HFFc6 (cell line): ENCODE measurements at regions not wholly inside any gene's neighbourhood (a gene's known extent, or its start where the extent isn't known, plus 50 kb on each side); places are given as distances from the start of the nearest gene placed in this dataset.

Experiments used
- DNase-seq: peaks from one replicate; pipeline ENCODE4 v3.0.0-alpha.2; 2018
- H3K27ac Mint-ChIP-seq: 2 replicates; pipeline ENCODE4 v1.8.0; 2020; ENCODE audit warnings: mild to moderate bottlenecking, mixed read lengths
- H3K27me3 Mint-ChIP-seq: 2 replicates; pipeline ENCODE4 v1.8.0; 2021; ENCODE audit warnings: mild to moderate bottlenecking, moderate library complexity, mixed read lengths; ENCODE audit not compliant: insufficient read depth
- H3K36me3 Mint-ChIP-seq: 2 replicates; pipeline ENCODE4 v1.8.0; 2021; ENCODE audit warnings: low read depth, mixed read lengths
- H3K4me1 Mint-ChIP-seq: 2 replicates; pipeline ENCODE4 v1.8.0; 2020; ENCODE audit warnings: low read depth, mixed read lengths
- H3K4me3 Mint-ChIP-seq: 2 replicates; pipeline ENCODE4 v1.8.0; 2020; ENCODE audit warnings: mild to moderate bottlenecking, moderate library complexity, mixed read lengths
- H3K9me3 Mint-ChIP-seq: 2 replicates; pipeline ENCODE4 v1.8.0; 2020; ENCODE audit warnings: mild to moderate bottlenecking, mixed read lengths
- CTCF ChIP-seq: fragments of 200-600 bp; sonication (generic); IDR thresholded peaks from 2 replicates; pipeline ENCODE4 v1.5.0; 2021; ENCODE audit warnings: antibody characterized with exemption, mild to moderate bottlenecking

GRCh38 chr3:88912294-88912877 is 195.0 kb upstream of the EPHA3 start:
- Mint-ChIP-seq H3K4me3 (no peak overlapping the region), H3K9me3 (peaks cover 6% of the 10 kb centered on the region; the same call in 1 of the 2 replicates), H3K27ac (no peak overlapping the region), H3K27me3 (no peaks in the 10 kb centered on the region), H3K4me1 (no peaks in the 10 kb centered on the region; the same call in 1 of the 2 replicates), H3K36me3 (no peaks in the 10 kb centered on the region)
- DNase-seq, result no peak
- no peak for TF ChIP-seq CTCF

- TF ChIP-seq CTCF, result no peak
- H3K9me3 Mint-ChIP-seq, result no peaks in the 10 kb centered on the region
- H3K36me3 Mint-ChIP-seq, result no peaks in the 10 kb centered on the region
- H3K4me3 Mint-ChIP-seq, result no peak overlapping the region
- no peak overlapping the region for H3K27ac Mint-ChIP-seq
- DNase-seq, result no peak
- H3K27me3 Mint-ChIP-seq, result no peaks in the 10 kb centered on the region
- H3K4me1 Mint-ChIP-seq, result no peaks in the 10 kb centered on the region; the same call in 1 of the 2 replicates
Measured at GRCh38 chr3:88918841-88919240, 188.6 kb upstream of the EPHA3 start.

- Mint-ChIP-seq H3K4me3 (no peak overlapping the region), H3K4me1 (no peaks in the 10 kb centered on the region), H3K9me3 (no peaks in the 10 kb centered on the region), H3K36me3 (no peaks in the 10 kb centered on the region), H3K27me3 (no peaks in the 10 kb centered on the region), H3K27ac (no peak overlapping the region)
- TF ChIP-seq CTCF, result no peak
- no peak for DNase-seq
Measured at GRCh38 chr3:88921986-88922385, 185.4 kb upstream of the EPHA3 start.

- Mint-ChIP-seq H3K4me3 (no peak overlapping the region), H3K36me3 (no peaks in the 10 kb centered on the region), H3K4me1 (no peaks in the 10 kb centered on the region), H3K27ac (no peak overlapping the region), H3K9me3 (no peaks in the 10 kb centered on the region; the same call in 1 of the 2 replicates), H3K27me3 (no peaks in the 10 kb centered on the region)
- TF ChIP-seq CTCF, result no peak
- DNase-seq, result no peak
Measured at GRCh38 chr3:88926221-88926620, 181.2 kb upstream of the EPHA3 start.

- no peaks in the 10 kb centered on the region for H3K27me3 Mint-ChIP-seq
- H3K27ac Mint-ChIP-seq, result no peak overlapping the region
- no peaks in the 10 kb centered on the region for H3K36me3 Mint-ChIP-seq
- TF ChIP-seq CTCF, result no peak
- H3K9me3 Mint-ChIP-seq, result peaks cover 5% of the 10 kb centered on the region; the same call in 1 of the 2 replicates
- H3K4me3 Mint-ChIP-seq, result no peak overlapping the region
- no peaks in the 10 kb centered on the region for H3K4me1 Mint-ChIP-seq
- DNase-seq, result no peak
Measured at GRCh38 chr3:88930611-88931010, 176.8 kb upstream of the EPHA3 start.

- TF ChIP-seq CTCF, result no peak
Measured at GRCh38 chr3:88936831-88937230, 170.6 kb upstream of the EPHA3 start.

More at GRCh38 chr3:88936831-88937230, 170.6 kb upstream of the EPHA3 start:
- Mint-ChIP-seq H3K27ac (no peak overlapping the region), H3K27me3 (no peaks in the 10 kb centered on the region; the same call in 1 of the 2 replicates), H3K36me3 (no peaks in the 10 kb centered on the region), H3K9me3 (peaks cover 5% of the 10 kb centered on the region; the same call in 1 of the 2 replicates), H3K4me1 (no peaks in the 10 kb centered on the region), H3K4me3 (no peak overlapping the region)
- no peak for DNase-seq
